GM23338 (cell line): ENCODE measurements at regions not wholly inside any gene's neighbourhood (a gene's known extent, or its start where the extent isn't known, plus 50 kb on each side); places are given as distances from the start of the nearest gene placed in this dataset.

ENCODE experiments used
- ATAC-seq: fragments of 200-7000 bp; cut with Tn5 transposase; 3 replicates; pipeline ENCODE4 v1.9.1; 2020
- DNase-seq: peaks from one replicate; pipeline ENCODE4 v3.0.0-alpha.2; 2015; ENCODE audit warnings: low spot score
- H2AFZ ChIP-seq: fragments of 200-600 bp; sonication (generic); 2 replicates; pipeline ENCODE4 v1.8.0; 2016; ENCODE audit warnings: antibody characterized with exemption, mild to moderate bottlenecking, moderate library complexity
- H3F3A ChIP-seq: fragments of 200-600 bp; sonication (generic); replicated peaks from 2 replicates; pipeline ENCODE4 v1.8.0; 2017; ENCODE audit warnings: antibody characterized with exemption, mixed run types, low read depth
- H3K27ac ChIP-seq: fragments of 200-600 bp; sonication (generic); 2 replicates; pipeline ENCODE4 v1.6.1; 2016; ENCODE audit warnings: low read depth
- H3K27me3 ChIP-seq: fragments of 200-600 bp; sonication (generic); 2 replicates; pipeline ENCODE4 v1.8.0; 2016; ENCODE audit warnings: mild to moderate bottlenecking, mixed run types, moderate library complexity; ENCODE audit not compliant: insufficient read depth
- H3K36me3 ChIP-seq: fragments of 200-600 bp; sonication (generic); 2 replicates; pipeline ENCODE4 v1.8.0; 2016; ENCODE audit warnings: mild to moderate bottlenecking; ENCODE audit not compliant: insufficient read depth
- H3K4me1 ChIP-seq: fragments of 200-600 bp; sonication (generic); 2 replicates; pipeline ENCODE4 v1.8.0; 2016; ENCODE audit warnings: mild to moderate bottlenecking, moderate library complexity; ENCODE audit not compliant: insufficient read depth
- H3K4me2 ChIP-seq: fragments of 200-600 bp; sonication (generic); 2 replicates; pipeline ENCODE4 v1.7.1; 2017; ENCODE audit warnings: mixed run types
- H3K4me3 ChIP-seq: fragments of 200-600 bp; sonication (generic); 2 replicates; pipeline ENCODE4 v1.6.1; 2016; ENCODE audit warnings: mixed run types
- H3K79me2 ChIP-seq: fragments of 200-600 bp; sonication (generic); replicated peaks from 2 replicates; pipeline ENCODE4 v1.8.0; 2017; ENCODE audit warnings: mild to moderate bottlenecking; ENCODE audit not compliant: insufficient read depth
- H3K9me2 ChIP-seq: fragments of 200-600 bp; sonication (generic); 2 replicates; pipeline ENCODE4 v1.8.0; 2017; ENCODE audit not compliant: insufficient read depth
- H4K20me1 ChIP-seq: fragments of 200-600 bp; sonication (generic); replicated peaks from 2 replicates; pipeline ENCODE4 v1.8.0; 2017; ENCODE audit warnings: mild to moderate bottlenecking; ENCODE audit not compliant: insufficient read depth
- H3K27ac Mint-ChIP-seq: 2 replicates; pipeline ENCODE4 v1.8.0; 2020; ENCODE audit warnings: inconsistent platforms, mild to moderate bottlenecking, moderate library complexity, mixed read lengths
- H3K27me3 Mint-ChIP-seq: 3 replicates; pipeline ENCODE4 v1.8.0; 2022; ENCODE audit warnings: low read depth, mild to moderate bottlenecking, moderate library complexity, mixed read lengths, inconsistent platforms; ENCODE audit not compliant: insufficient read depth, poor library complexity
- H3K36me3 Mint-ChIP-seq: 3 replicates; pipeline ENCODE4 v1.8.0; 2021; ENCODE audit warnings: low read depth, mild to moderate bottlenecking, inconsistent platforms, moderate library complexity, mixed read lengths
- H3K4me1 Mint-ChIP-seq: 3 replicates; pipeline ENCODE4 v1.8.0; 2020; ENCODE audit warnings: mild to moderate bottlenecking, inconsistent platforms, mixed read lengths
- H3K4me3 Mint-ChIP-seq: 3 replicates; pipeline ENCODE4 v1.8.0; 2021; ENCODE audit warnings: moderate library complexity, mild to moderate bottlenecking, inconsistent platforms, mixed read lengths
- H3K9me3 Mint-ChIP-seq: 3 replicates; pipeline ENCODE4 v1.8.0; 2020; ENCODE audit warnings: moderate library complexity, mild to moderate bottlenecking, inconsistent platforms, mixed read lengths
- CREB1 ChIP-seq: fragments of 250-450 bp; sonication (Bioruptor Pico); IDR thresholded peaks from 2 replicates; pipeline ENCODE4 v1.5.0; 2020; ENCODE audit warnings: low read depth, mild to moderate bottlenecking, moderate library complexity
- EZH2 ChIP-seq: fragments of 200-600 bp; sonication (generic); IDR thresholded peaks from one replicate; pipeline ENCODE4 v1.8.0; 2017; ENCODE audit warnings: antibody characterized with exemption, mild to moderate bottlenecking, low read depth; ENCODE audit not compliant: unreplicated experiment
- EZH2phosphoT487 ChIP-seq: fragments of 200-600 bp; sonication (generic); IDR thresholded peaks from one replicate; pipeline ENCODE4 v1.8.1; 2018; ENCODE audit warnings: antibody characterized with exemption; ENCODE audit not compliant: unreplicated experiment
- JUNB ChIP-seq: IDR thresholded peaks from one replicate; pipeline ENCODE4 v1.6.1; 2016; ENCODE audit warnings: antibody characterized with exemption; ENCODE audit not compliant: unreplicated experiment
- NANOG ChIP-seq: IDR thresholded peaks from 2 replicates; pipeline ENCODE4 v1.6.1; 2016; ENCODE audit warnings: antibody characterized with exemption, borderline replicate concordance
- POLR2AphosphoS5 ChIP-seq: IDR thresholded peaks from 2 replicates; pipeline ENCODE4 v1.6.1; 2016; ENCODE audit warnings: antibody characterized with exemption, low read depth
- STAT1 ChIP-seq: IDR thresholded peaks from one replicate; pipeline ENCODE4 v1.6.1; 2016; ENCODE audit warnings: antibody characterized with exemption; ENCODE audit not compliant: unreplicated experiment
- ZNF114 ChIP-seq: fragments of 250-450 bp; sonication (Bioruptor Pico); IDR thresholded peaks from 2 replicates; pipeline ENCODE4 v1.5.0; 2020; ENCODE audit warnings: mild to moderate bottlenecking, moderate library complexity
- ZNF331 ChIP-seq: fragments of 250-450 bp; sonication (Bioruptor Pico); IDR thresholded peaks from 2 replicates; pipeline ENCODE4 v1.5.0; 2020; ENCODE audit warnings: low read depth, mild to moderate bottlenecking, moderate library complexity
- TF ChIP-seq, protein P1 (sequence below): IDR thresholded peaks from one replicate; pipeline ENCODE4 v1.6.1; 2018; ENCODE audit warnings: antibody characterized with exemption; ENCODE audit not compliant: unreplicated experiment
- TF ChIP-seq, protein P2 (sequence below): IDR thresholded peaks from 2 replicates; pipeline ENCODE4 v1.6.1; 2016; ENCODE audit warnings: antibody characterized with exemption
- TF ChIP-seq, protein P3 (sequence below), 2 experiments: fragments of 200-600 bp in 1 of 2; sonication (generic) in 1 of 2; conservative IDR thresholded peaks; 2 replicates each; pipeline versions ENCODE4 v1.5.1 to v1.6.1; 2016 to 2017; ENCODE audit warnings: antibody characterized with exemption in 2 of 2, low read depth in 2 of 2, mild to moderate bottlenecking in 2 of 2, moderate library complexity in 1 of 2

DNA sequence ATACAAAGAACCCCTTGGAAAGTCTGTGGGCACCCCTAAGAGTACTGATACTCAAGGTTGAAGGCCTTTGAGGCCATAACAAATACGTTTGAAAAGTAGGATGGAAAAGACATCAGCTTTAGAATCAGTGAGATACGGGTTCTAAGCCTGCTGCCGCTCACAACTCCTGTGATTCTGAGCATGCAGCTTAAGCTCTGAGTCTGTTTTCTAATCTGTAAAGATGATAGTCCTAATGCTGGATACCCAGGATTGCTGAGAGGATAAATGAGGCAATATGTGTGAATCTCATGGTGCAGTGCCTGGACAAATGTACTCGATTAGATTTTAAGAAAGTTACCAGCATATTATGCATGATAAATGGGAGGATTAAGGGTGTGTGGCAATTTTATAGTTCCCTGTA, 321.0 kb upstream of the HSF2 start (continued):
- TF ChIP-seq, protein P1, sequence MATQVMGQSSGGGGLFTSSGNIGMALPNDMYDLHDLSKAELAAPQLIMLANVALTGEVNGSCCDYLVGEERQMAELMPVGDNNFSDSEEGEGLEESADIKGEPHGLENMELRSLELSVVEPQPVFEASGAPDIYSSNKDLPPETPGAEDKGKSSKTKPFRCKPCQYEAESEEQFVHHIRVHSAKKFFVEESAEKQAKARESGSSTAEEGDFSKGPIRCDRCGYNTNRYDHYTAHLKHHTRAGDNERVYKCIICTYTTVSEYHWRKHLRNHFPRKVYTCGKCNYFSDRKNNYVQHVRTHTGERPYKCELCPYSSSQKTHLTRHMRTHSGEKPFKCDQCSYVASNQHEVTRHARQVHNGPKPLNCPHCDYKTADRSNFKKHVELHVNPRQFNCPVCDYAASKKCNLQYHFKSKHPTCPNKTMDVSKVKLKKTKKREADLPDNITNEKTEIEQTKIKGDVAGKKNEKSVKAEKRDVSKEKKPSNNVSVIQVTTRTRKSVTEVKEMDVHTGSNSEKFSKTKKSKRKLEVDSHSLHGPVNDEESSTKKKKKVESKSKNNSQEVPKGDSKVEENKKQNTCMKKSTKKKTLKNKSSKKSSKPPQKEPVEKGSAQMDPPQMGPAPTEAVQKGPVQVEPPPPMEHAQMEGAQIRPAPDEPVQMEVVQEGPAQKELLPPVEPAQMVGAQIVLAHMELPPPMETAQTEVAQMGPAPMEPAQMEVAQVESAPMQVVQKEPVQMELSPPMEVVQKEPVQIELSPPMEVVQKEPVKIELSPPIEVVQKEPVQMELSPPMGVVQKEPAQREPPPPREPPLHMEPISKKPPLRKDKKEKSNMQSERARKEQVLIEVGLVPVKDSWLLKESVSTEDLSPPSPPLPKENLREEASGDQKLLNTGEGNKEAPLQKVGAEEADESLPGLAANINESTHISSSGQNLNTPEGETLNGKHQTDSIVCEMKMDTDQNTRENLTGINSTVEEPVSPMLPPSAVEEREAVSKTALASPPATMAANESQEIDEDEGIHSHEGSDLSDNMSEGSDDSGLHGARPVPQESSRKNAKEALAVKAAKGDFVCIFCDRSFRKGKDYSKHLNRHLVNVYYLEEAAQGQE, result no peak

DNA sequence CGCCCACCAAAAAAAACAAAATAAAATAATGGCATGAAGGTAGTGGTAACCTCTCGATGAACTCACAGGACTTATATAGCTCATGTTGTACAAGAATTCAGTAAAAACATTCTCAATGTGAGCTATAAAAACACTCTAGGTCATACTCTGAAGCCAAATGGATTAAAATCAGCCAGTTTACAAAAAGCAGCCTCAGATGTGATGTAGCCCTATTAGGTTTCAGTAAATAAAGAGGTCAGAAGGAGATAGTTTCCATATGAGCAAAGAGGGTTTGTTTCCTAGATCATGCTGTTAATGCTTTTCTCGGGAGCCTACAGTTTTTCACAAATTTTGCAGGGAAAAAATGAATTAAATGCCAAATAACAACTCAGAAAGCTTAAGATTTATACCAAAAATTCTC, 319.5 kb upstream of the HSF2 start:
- no peak for ATAC-seq
- no peak overlapping the region for H2AFZ ChIP-seq
- peaks cover 17% of the 10 kb centered on the region for H3K4me1 Mint-ChIP-seq

More for the DNA sequence above, 319.5 kb upstream of the HSF2 start:
- peaks cover 9% of the 10 kb centered on the region; the same call in 1 of the 2 replicates for H3K4me1 ChIP-seq
- H3K27ac ChIP-seq, result no peak overlapping the region
- no peaks in the 10 kb centered on the region for H3F3A ChIP-seq
- TF ChIP-seq, protein P2, sequence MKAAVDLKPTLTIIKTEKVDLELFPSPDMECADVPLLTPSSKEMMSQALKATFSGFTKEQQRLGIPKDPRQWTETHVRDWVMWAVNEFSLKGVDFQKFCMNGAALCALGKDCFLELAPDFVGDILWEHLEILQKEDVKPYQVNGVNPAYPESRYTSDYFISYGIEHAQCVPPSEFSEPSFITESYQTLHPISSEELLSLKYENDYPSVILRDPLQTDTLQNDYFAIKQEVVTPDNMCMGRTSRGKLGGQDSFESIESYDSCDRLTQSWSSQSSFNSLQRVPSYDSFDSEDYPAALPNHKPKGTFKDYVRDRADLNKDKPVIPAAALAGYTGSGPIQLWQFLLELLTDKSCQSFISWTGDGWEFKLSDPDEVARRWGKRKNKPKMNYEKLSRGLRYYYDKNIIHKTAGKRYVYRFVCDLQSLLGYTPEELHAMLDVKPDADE, result no peak
- TF ChIP-seq EZH2 (no peak), CREB1 (CRISPR knock-in tag) (no peak), NANOG (no peak), JUNB (no peak), POLR2AphosphoS5 (no peak), EZH2phosphoT487 (no peak), STAT1 (no peak), ZNF114 (CRISPR knock-in tag) (no peak), ZNF331 (no peak)
- TF ChIP-seq, protein P1, result no peak
- TF ChIP-seq, protein P3, sequence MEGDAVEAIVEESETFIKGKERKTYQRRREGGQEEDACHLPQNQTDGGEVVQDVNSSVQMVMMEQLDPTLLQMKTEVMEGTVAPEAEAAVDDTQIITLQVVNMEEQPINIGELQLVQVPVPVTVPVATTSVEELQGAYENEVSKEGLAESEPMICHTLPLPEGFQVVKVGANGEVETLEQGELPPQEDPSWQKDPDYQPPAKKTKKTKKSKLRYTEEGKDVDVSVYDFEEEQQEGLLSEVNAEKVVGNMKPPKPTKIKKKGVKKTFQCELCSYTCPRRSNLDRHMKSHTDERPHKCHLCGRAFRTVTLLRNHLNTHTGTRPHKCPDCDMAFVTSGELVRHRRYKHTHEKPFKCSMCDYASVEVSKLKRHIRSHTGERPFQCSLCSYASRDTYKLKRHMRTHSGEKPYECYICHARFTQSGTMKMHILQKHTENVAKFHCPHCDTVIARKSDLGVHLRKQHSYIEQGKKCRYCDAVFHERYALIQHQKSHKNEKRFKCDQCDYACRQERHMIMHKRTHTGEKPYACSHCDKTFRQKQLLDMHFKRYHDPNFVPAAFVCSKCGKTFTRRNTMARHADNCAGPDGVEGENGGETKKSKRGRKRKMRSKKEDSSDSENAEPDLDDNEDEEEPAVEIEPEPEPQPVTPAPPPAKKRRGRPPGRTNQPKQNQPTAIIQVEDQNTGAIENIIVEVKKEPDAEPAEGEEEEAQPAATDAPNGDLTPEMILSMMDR (conservative IDR thresholded peaks at IDR 0.05; ENCODE audit: low read depth in 2 of 2), result no peak
- H3K27ac Mint-ChIP-seq, result no peak overlapping the region
- no peaks in the 10 kb centered on the region for H3K27me3 ChIP-seq
- H3K27me3 Mint-ChIP-seq, result peaks cover 2% of the 10 kb centered on the region
- no peak overlapping the region for H3K4me3 Mint-ChIP-seq
- H4K20me1 ChIP-seq, result no peaks in the 10 kb centered on the region
- H3K9me3 Mint-ChIP-seq, result no peaks in the 10 kb centered on the region
- H3K79me2 ChIP-seq, result no peaks in the 10 kb centered on the region
- H3K4me3 ChIP-seq, result no peak overlapping the region
- DNase-seq, result no peak
- H3K9me2 ChIP-seq, result no peaks in the 10 kb centered on the region
- H3K4me2 ChIP-seq, result no peak overlapping the region
- no peaks in the 10 kb centered on the region for H3K36me3 ChIP-seq
- H3K36me3 Mint-ChIP-seq, result no peaks in the 10 kb centered on the region
